Activated CD4-positive, alpha-beta T cell treated with anti-CD3 and anti-CD28 coated beads, Interleukin-2, amount 50 U/mL, for 24 hours (primary cell): ENCODE measurements at regions not wholly inside any gene's neighbourhood (a gene's known extent, or its start where the extent isn't known, plus 50 kb on each side); places are given as distances from the start of the nearest gene placed in this dataset.

Experiments used
- DNase-seq, 2 donors: peaks; one replicate each; pipeline ENCODE4 v3.0.0-alpha.2; 2020; ENCODE audit warnings: low read depth in 1 of 2, low spot score in 1 of 2

GRCh38 chr2:136482006-136482405 lies 283.3 kb upstream of the THSD7B start:
- DNase-seq, result no peak

- no peak for DNase-seq
Observed at GRCh38 chr2:136479696-136480095, 285.6 kb upstream of the THSD7B start.

- no peak for DNase-seq
Observed at GRCh38 chr2:136468799-136469369, 296.5 kb upstream of the THSD7B start.

GRCh38 chr2:136452528-136452927 lies 312.8 kb upstream of the THSD7B start:
- DNase-seq, result no peak

GRCh38 chr2:136448986-136449780 lies 316.2 kb upstream of the THSD7B start:
- no peak for DNase-seq

- no peak for DNase-seq
Observed at GRCh38 chr2:136448432-136448831, 316.9 kb upstream of the THSD7B start.

- DNase-seq, result no peak
Observed at GRCh38 chr2:136444323-136444722, 321.0 kb upstream of the THSD7B start.

- DNase-seq, result no peak
Observed at GRCh38 chr2:136443661-136444060, 321.7 kb upstream of the THSD7B start.

- DNase-seq, result no peak
Observed at GRCh38 chr2:136441979-136442714, 323.2 kb upstream of the THSD7B start.

GRCh38 chr2:136439064-136439676 lies 321.2 kb upstream of the CXCR4 start:
- DNase-seq, result no peak

- DNase-seq, result no peak
Observed at GRCh38 chr2:136437461-136437860, 319.5 kb upstream of the CXCR4 start.

GRCh38 chr2:136436936-136437335 lies 319.0 kb upstream of the CXCR4 start:
- DNase-seq, result no peak

- DNase-seq, result no peak
Observed at GRCh38 chr2:136434251-136434715, 316.3 kb upstream of the CXCR4 start.

- no peak for DNase-seq
Observed at GRCh38 chr2:136433261-136433660, 315.3 kb upstream of the CXCR4 start.

GRCh38 chr2:136424112-136424511 lies 306.2 kb upstream of the CXCR4 start:
- no peak for DNase-seq

- DNase-seq, result peak; percentile 59 to 71
Observed at GRCh38 chr2:136423516-136423996, 305.6 kb upstream of the CXCR4 start.

- DNase-seq, result no peak
Observed at GRCh38 chr2:136422512-136422911, 304.6 kb upstream of the CXCR4 start.

- DNase-seq, result no peak
Observed at GRCh38 chr2:136420346-136420745, 302.4 kb upstream of the CXCR4 start.

GRCh38 chr2:136411946-136412345 lies 294.0 kb upstream of the CXCR4 start:
- DNase-seq, result no peak

GRCh38 chr2:136410673-136411072 lies 292.7 kb upstream of the CXCR4 start:
- no peak for DNase-seq

GRCh38 chr2:136408795-136409194 lies 290.8 kb upstream of the CXCR4 start:
- DNase-seq, result no peak

GRCh38 chr2:136407952-136408318 lies 290.0 kb upstream of the CXCR4 start:
- no peak for DNase-seq
